GM19351 (cell line): ENCODE measurements at regions not wholly inside any gene's neighbourhood (a gene's known extent, or its start where the extent isn't known, plus 50 kb on each side); places are given as distances from the start of the nearest gene placed in this dataset.
"Not testable (repeated sequence)": the region's sequence is repeated elsewhere in the genome, so short reads cannot be mapped to it uniquely, and the experiment has no call there.

Experiments
- ATAC-seq: cut with Tn5 transposase; IDR thresholded peaks from one replicate; pipeline ENCODE4 v1.9.1; 2021; ENCODE audit warnings: mild to moderate bottlenecking, moderate library complexity; ENCODE audit not compliant: unreplicated experiment

GRCh38 chr2:102871707-102872106, 109.9 kb downstream of the TMEM182 start:
- ATAC-seq: no peak

DNA sequence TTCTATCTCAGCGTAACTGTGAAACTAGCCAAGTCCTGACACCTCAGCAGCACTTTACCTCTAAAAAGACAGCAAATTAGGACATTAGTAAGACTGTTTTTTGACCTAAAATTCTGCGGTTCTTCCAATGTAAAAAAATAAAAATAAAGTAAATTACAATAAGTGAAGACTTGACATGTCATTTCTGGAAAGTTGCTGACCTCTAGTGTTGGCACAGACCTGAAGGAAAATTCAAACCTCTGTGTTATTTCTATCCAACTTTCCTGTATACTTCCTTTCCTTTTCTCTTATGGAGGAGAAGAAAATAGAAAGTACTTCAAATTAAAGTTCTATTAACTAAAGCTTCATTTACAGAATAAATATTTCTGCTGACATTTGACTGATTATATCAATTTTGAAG, 110.6 kb downstream of the TMEM182 start:
- no peak for ATAC-seq

DNA sequence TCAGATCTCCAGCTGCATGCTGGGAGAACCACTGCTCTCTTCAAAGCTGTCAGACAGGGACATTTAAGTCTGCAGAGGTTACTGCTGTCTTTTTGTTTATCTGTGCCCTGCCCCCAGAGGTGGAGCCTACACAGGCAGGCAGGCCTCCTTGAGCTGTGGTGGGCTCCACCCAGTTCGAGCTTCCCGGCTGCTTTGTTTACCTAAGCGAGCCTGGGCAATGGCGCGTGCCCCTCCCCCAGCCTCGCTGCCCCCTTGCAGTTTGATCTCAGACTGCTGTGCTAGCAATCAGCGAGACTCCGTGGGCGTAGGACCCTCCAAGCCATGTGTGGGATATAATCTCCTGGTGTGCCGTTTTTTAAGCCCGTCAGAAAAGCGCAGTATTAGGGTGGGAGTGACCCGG, 117.7 kb downstream of the TMEM182 start:
- ATAC-seq: not testable (repeated sequence)

DNA sequence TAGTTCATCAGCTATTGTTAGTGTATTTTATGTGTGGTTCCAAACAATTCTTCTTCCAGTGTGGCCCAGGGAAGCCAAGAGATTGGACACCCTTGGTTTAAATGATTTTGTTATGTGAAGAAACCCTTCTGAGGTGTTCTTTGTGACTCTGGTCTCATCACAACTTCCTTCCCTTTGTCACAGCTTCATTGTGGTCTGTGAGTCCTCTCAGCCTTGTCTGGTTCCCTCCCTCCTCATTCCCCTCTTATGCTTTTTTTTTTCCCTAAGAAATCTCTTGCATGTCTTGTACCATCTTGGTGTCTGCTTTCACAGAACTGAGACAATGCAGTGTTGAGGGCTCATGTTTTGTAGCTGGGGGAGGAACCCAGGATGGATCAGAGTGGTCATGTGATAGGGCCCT, 118.9 kb downstream of the TMEM182 start:
- ATAC-seq: no peak

- no peak for ATAC-seq
Measured at GRCh38 chr2:102886216-102886893, 124.5 kb downstream of the TMEM182 start.

DNA sequence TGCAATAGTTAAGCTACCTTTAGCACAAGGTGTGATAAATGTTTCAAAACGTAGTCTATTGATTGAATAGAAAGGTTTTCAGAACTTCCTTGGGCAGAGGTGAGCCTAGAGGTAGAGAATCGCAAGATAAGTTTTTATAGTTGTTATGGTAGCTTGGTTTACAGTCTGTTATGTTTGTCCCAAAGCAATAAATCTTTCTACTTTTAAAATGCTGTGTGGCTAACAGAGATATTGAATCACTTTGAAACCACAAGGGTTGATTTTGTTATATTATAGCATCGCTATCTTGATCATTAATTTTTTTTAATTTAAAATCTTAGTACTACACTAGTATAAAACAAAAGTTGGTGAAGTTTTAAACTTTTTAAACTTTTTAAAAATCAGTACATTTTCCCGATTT, 126.7 kb downstream of the TMEM182 start:
- ATAC-seq: no peak

DNA sequence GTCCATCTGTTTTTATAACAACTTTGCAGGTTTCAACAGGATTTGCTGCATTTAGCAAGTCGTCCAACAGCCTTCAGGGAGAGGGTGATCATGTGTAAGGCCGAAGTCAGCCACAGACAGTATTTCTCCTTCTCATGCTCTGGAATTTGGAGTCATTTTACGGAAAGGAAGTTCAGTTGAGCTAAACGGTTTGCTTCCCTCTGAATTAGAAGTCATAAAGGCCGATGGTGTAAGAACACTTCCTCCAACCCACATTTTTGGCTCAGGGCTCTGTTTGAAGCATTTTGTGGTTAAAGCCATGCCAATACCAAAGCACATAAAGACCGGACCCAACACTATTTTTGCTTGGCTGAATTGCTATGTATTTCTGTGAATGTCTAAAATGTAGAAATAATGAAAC, 129.5 kb downstream of the TMEM182 start:
- no peak for ATAC-seq

GRCh38 chr2:102892698-102893310, 131.0 kb downstream of the TMEM182 start:
- ATAC-seq: no peak

- no peak for ATAC-seq
Measured at GRCh38 chr2:102893870-102894269, 132.0 kb downstream of the TMEM182 start.

GRCh38 chr2:102895376-102895775, 133.5 kb downstream of the TMEM182 start:
- no peak for ATAC-seq

- ATAC-seq: not testable (repeated sequence)
Measured at GRCh38 chr2:102909240-102909639, 147.4 kb downstream of the TMEM182 start.

GRCh38 chr2:102910724-102911123, 148.9 kb downstream of the TMEM182 start:
- no peak for ATAC-seq

DNA sequence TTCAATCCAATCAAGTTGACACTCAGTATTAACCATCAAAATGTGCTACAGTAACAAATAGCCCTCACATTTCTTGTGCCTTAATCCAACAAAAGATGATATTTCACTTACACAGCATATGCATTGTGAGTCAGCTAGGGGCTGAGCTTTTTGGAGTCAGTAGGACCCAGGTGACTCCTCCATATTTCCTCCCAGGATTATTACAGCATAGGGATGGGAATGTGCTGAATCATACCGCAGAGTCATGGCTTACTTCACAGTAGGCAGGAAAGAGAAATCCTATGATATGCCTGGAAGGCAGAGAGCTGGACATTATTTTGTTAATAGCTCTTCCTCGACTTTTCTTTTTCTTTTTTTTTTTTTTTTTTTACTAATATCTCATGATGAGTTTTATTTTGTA, 153.3 kb downstream of the TMEM182 start:
- ATAC-seq: no peak

DNA sequence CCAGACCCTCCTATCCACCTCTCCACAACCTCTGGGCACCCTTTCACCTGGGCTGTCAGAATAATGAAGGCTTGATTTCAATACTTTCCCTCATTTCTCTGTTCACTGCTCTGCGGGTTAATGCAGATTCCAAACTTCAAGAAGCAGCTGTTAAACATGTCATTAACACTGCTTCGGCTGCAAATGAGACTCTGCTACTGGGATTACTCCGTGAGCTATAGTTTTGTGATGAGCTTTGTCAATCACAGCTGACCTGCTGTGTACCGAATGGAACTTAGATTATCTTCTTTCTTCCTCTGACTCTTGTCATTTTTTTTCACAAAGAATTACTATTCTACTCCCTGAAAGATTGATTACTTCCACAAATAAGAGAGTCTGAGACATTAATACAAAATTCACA, 160.5 kb downstream of the TMEM182 start:
- no peak for ATAC-seq

GRCh38 chr2:102925003-102925402, 163.2 kb downstream of the TMEM182 start:
- ATAC-seq: no peak

DNA sequence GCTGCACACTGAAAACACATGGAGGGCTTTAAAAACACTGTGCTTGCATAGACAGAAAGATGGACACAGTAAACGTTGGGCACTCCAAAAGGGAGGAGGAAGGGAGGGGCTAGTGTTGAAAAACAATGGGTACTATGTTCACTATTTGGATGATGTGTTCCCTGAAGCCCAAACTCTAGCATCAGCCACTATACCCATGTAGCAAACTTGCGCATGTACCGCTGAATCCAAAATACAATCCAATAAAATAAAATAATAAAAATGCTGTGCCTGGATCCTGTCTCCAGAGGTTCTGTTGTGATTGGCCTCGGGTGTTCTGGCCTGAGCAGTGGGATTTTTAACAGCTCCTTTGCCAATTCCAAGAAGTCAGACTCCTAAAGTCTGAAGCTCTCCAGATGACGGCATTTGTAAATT, 166.0 kb downstream of the TMEM182 start:
- no peak for ATAC-seq

DNA sequence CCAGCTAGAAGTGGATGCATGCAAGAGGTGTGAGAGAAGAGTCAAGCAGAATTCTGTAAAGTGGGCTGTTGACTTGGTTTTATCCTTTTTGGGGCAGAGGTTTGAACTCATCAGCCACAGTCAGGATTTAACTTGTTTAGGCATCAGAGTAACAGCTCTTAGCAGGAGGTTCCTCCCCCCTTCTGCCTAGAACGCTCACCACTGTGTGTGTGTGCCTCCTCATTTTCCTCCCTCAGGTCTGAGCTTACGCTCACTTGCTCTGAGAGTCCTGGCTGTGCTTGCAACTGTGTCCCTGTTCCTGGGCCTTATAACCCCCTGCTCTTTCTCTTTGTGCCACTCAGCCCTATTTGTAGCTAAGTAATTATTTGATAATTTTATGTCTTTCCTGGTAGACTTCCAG, 167.9 kb downstream of the TMEM182 start:
- ATAC-seq: no peak

GRCh38 chr2:102932501-102932900, 170.7 kb downstream of the TMEM182 start:
- ATAC-seq: no peak

GRCh38 chr2:102939207-102939606, 177.4 kb downstream of the TMEM182 start:
- no peak for ATAC-seq

DNA sequence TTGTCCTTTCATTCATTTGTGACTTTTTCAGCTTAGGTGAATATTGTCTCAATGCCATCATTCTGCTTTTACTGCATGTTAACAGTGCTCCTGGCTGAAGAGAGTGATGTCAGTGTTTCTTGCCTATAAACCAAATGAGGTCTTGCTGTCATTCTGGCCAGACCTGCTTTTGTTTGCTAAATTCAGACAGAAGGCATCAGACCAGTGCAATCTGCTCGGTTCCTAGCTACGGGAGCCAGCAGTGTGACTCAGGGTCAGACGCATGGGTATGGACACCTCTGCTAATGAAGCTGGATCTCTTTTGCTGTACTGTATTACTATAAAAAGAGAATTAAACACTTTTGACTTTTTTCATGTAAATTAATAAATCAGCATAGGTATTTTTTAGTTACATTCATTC, 178.9 kb downstream of the TMEM182 start:
- ATAC-seq: no peak

GRCh38 chr2:102942107-102942506, 180.3 kb downstream of the TMEM182 start:
- ATAC-seq: no peak

DNA sequence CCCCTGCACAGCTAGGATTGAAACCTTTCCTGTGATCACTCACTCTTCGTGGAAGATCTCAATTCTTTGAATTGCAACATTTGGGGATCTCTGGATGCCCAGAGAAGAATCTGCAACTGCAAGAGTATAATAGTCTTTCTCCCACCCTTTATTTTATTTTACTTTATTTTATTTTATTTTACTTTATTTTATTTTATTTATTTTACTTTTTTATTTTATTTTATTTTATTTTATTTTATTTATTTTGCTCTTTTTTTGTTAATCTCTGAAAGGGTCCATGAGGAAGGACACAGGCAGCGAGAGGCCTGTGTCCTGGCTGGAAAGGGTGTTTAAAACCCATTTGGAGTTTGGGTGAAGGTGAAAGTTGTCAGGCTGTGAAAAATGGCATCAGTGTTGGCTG, 181.4 kb downstream of the TMEM182 start:
- ATAC-seq: no peak
